ENCODE measurements at regions not wholly inside any gene's neighbourhood (a gene's known extent, or its start where the extent isn't known, plus 50 kb on each side); places are given as distances from the start of the nearest gene placed in this dataset.

GRCh38 chr9:88936132-88936531, 55.1 kb upstream of the S1PR3 start:
- Histone ChIP-seq H3K27ac (ENCODE audit: insufficient read depth, low read length) (no peak overlapping the region), H4K5ac (ENCODE audit: low read depth, low read length) (no peak overlapping the region), H3K9me1 (ENCODE audit: insufficient read depth, low read length) (no peaks in the 10 kb centered on the region; the same call in 1 of the 2 replicates), H3K79me1 (ENCODE audit: low read depth in 1 of 2, low read length in 2 of 2) (no peaks in the 10 kb centered on the region), H4K20me1 (ENCODE audit: insufficient read depth, low read length) (no peaks in the 10 kb centered on the region), H2BK5ac (ENCODE audit: low read depth, low read length, poor library complexity, severe bottlenecking) (no peak overlapping the region), H3K23ac (ENCODE audit: low read depth, low read length) (no peak overlapping the region), H3K14ac (replicated peaks; ENCODE audit: low read depth, low read length) (no peak overlapping the region), H2AK9ac (replicated peaks; ENCODE audit: low read depth, low read length, poor library complexity) (no peak overlapping the region), H3K56ac (ENCODE audit: extremely low read depth, insufficient read depth, low read length) (no peak overlapping the region), H3K9ac (ENCODE audit: low read depth, low read length) (no peak overlapping the region), H2AK5ac (ENCODE audit: low read depth, low read length) (no peak overlapping the region), H2BK120ac (ENCODE audit: low read depth, low read length) (no peak overlapping the region), H2BK15ac (ENCODE audit: low read depth, low read length) (no peak overlapping the region), H3K18ac (ENCODE audit: low read depth, low read length) (no peak overlapping the region), H2AFZ (replicated peaks; ENCODE audit: low read length, poor library complexity) (no peak overlapping the region), H3K4ac (ENCODE audit: low read depth, low read length) (no peak overlapping the region), H3K4me1 (ENCODE audit: control insufficient read depth, insufficient read depth, low read length) (no peaks in the 10 kb centered on the region; the same call in 1 of the 2 replicates), H4K91ac (ENCODE audit: insufficient read depth, low read depth, low read length) (no peak overlapping the region), H3K4me3 (ENCODE audit: insufficient read depth, low read depth, low read length) (no peak overlapping the region), H3K4me2 (ENCODE audit: low read depth, low read length) (no peak overlapping the region), H4K8ac (ENCODE audit: low read depth in 2 of 2, low read length in 2 of 2) (no peak overlapping the region), H3K36me3 (ENCODE audit: control insufficient read depth, insufficient read depth, low read length) (no peaks in the 10 kb centered on the region), H2BK20ac (ENCODE audit: low read depth, low read length) (no peak overlapping the region), H3K9me3 (ENCODE audit: control insufficient read depth, insufficient read depth, low read length) (peaks cover 4% of the 10 kb centered on the region), H3K27me3 (ENCODE audit: control insufficient read depth, insufficient read depth, low read length) (peaks cover 11% of the 10 kb centered on the region)
- no CpG with 5 or more reads among the region's 2 CpGs for WGBS, 2 experiments (ENCODE audit: extremely low coverage in 2 of 2, insufficient read length in 1 of 2)
- intact Hi-C loops (cut with micrococcal nuclease) (no loop called here), in situ Hi-C loops (cut with MboI; ENCODE audit: low sequenced_read_pairs) (no loop called here), dilution Hi-C loops (cut with HindIII; ENCODE audit: low sequenced_read_pairs, unreplicated experiment) (no loop called here)
- BruUV-seq (replicated peaks) = no TSS peak
- POLR2A ChIA-PET (ENCODE audit: unreplicated experiment) = no interaction called here
- TF ChIP-seq CHD1 (IDR thresholded peaks at IDR 0.05; ENCODE audit: low read depth, low read length) (no peak), MAFK (IDR thresholded peaks at IDR 0.05; ENCODE audit: low read depth, low read length) (no peak), MXI1 (IDR thresholded peaks at IDR 0.05; ENCODE audit: borderline replicate concordance, low read depth, low read length) (no peak), NFE2L2 (IDR thresholded peaks at IDR 0.05; ENCODE audit: low read depth, low read length) (no peak), RAD21 (IDR thresholded peaks at IDR 0.05; ENCODE audit: low read length) (no peak), ELK1 (IDR thresholded peaks at IDR 0.05; ENCODE audit: borderline replicate concordance, low read depth, low read length) (no peak), USF2 (IDR thresholded peaks at IDR 0.05; ENCODE audit: low read depth, low read length) (no peak)
- DNase-seq (no peak), ATAC-seq (ENCODE audit: low read depth) (no peak)
- CTCF ChIA-PET = no interaction called here

Measured in IMR-90 (cell line).